NCI-H1048 (cell line): ENCODE measurements at regions not wholly inside any gene's neighbourhood (a gene's known extent, or its start where the extent isn't known, plus 50 kb on each side); places are given as distances from the start of the nearest gene placed in this dataset.

Experiments used
- DNase-seq: peaks from one replicate; lab custom pipeline; 2025; lab: John Stamatoyannopoulos, UW

DNA sequence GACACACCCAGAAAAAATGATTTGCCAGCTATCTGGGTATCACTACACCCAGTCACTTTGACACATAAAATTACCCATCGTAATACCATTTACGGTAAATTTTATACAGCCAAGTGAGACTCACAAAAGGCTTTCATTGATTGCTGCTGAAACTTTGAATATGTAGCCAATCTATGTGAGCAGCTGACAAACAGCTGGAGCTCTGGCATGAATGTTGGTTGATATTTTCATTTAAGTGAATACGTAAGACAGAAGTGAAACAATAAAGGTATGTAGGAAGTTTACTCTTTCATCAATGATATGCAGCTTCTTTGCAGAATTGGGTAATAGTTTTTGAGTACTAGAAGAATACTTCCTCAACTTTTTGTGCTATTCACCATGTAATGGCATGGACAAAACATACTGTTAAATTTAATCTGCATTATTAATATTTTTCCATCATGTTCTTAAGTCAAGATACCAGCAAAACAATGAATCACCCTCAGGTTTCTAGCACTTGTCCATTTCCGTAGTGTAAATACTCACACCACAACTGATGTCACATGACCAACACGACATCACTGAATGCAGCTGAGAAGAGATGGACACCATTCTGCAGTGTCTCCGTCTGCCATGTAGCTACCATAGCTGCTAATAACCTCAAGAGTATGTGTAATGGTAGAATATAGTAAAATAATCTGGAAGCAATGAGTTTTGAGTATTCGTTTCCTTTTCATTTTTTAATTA lies 205.9 kb upstream of the HES1 start:
- no peak for DNase-seq

DNA sequence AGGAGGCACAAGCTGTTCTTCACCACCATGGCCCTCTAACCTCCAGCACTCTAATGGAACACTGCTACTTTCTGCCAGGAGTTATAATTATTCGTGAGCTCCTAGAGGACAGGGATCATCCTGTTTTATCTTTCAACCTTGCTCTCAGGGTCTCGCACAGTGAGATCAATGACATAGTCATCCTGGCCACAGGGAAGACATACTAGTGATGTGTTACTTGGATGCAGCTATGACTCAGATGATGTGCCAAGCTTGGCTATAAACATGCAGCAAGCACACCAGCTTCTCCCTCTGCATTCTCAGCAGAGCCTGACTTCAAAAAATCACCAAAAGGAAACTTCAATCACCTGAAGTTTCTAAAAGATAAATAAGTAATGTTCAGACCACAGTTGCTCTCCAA lies 203.8 kb upstream of the HES1 start:
- DNase-seq = no peak

DNA sequence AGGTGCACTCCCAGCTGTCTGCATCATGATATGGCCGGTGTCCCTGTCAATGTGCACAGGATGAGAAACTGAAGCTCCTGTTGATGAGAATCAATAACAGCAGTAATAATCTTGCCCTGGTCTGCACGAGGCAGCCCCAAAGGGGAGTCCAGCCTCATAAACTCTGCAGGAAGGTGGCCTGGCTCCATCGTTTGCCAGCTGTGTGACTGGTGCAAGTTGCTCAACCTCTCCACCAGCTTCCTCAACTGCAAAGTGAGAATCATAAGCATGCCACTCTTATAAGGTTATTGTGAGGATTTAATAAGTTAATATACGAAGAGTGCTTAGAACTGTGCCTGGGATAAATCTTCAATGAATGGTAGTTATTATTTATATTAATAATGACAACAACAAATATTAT lies 203.4 kb upstream of the HES1 start:
- no peak for DNase-seq

DNA sequence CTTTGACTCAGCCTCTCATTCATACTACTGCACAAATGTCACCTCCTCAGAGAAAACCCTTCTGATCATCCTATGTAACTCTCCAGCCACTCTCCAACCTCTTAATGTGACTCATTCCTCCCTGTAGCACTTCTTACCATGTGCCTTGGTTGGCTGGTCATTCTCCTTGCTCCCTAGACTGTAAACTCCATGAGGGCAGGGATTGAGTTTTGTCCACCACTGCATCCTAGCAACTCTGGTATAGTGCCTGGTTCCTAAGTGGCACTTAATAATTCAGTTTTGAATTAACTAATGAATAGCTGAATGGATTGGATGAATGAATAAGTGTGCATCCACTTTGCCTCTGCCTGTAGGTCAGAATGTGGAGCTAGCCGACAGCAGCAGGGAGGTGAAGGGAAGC lies 202.5 kb upstream of the HES1 start:
- no peak for DNase-seq

DNA sequence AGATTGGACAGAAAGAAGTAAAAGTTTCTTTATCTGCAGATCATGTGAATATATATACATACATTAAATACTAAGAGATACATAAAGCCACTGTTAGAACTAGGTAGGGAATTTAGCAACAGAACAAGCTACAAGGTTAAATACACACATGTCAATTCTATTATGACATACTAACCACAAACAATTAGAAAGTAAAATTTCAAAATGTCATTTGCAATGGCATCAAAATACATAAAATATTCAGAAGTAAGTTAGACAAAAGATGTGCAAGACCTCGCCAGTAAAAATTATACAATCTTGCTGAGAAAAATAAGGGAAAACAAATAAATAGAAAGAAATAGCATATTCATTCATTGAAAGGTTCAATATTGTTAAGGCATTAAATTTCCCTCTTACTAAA lies 200.0 kb upstream of the HES1 start:
- no peak for DNase-seq

DNA sequence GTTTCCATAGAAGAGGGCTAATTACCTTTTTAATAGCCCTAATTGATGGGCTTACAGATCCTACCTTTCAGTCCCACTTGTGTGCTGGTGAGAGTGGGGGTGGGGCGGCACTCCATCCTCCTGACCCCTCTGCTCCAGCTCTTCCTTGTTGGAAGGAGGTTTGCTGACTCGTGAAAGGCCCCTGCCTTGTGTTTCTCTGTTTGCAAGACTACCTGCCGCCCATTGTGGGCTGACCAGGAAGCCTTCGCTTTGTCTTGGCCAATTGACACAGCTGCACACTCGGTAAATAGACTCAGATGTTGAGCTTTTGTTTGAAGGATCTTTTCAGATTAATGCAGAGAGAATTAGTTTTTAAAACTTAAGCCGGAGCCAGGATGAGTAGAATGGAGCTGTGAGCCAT lies 197.3 kb upstream of the HES1 start:
- DNase-seq = no peak

DNA sequence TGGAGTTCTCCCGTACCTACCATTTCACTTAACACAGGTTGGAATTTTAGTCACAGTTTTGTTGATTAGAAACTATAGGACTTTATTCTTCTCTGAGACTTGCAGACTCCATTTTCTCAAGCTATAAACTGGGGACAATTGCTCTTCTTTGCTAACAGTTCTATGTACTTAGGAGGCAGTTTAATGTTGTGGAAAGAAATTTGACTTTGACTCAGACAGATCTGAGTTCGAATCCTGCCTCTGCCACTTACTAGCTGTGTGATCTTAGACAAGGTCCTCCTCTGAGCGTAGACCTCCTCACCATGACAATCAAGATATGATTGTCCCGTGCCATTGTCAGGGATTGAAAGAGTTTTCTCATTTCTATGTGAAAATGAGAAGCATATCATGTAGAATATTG lies 196.4 kb upstream of the HES1 start:
- no peak for DNase-seq

DNA sequence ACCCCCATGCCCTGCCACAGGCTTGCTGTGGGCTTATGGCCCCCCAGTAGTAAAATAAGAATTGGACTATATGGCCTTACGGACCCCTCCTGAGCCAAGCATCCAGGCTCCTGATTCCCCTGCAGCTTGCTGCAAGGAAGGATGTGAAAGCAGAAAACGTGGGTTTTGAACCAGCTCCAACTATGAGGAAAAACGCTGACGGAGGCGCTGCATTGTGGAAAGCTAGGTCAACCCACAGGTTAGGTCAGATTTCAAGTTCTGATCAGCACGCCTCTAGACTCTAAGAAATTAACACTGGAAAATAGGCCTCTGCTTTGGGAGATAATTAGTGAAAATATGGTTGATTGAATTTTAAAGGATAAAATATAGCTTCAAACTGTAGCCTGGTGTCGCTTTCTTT lies 195.4 kb upstream of the HES1 start:
- DNase-seq = no peak

DNA sequence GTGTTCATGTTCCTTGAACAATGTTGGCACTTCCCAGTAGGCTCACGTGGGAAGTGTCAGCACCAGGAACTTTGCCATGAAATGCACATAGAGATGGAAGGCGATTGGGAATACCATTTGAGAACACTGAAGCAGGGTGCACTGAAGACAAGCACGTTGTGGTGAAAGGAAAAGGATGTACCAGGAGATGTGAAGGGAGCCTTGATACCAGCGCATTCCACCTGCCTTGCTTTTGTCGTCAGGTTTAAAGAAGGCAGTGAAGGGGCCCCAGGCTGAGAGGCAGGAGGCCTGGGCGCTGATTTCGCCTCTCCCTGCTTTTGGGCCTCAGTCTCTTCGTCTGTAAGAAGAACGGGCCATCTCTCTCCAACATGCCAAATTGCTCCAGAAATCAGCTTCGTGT lies 194.5 kb upstream of the HES1 start:
- no peak for DNase-seq

DNA sequence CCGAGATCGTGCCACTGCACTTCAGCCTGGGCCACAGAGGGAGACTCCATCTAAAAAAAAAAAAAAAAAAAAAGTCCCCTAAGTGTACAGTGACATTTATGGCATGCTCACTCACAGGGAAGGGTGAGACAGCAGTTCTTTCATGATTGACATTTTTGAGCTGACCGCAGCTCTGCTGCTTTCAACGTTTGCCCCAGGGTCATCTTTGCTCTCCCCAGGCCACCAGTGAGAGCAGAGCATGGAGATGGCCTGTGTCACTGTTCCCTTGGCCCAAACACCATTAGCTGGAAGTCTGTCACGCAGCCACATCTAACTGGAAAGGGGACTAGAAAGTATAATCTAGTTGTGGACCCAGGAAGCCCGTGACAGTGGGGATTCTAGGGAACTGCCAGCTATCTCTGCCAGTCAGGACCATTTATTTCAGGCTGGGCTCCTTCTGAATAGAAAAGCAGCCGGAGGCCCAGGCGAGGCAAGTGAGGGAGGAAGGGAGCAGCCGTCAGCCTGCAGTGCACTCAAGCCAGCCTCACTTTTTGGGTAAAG lies 193.4 kb upstream of the HES1 start:
- no peak for DNase-seq

DNA sequence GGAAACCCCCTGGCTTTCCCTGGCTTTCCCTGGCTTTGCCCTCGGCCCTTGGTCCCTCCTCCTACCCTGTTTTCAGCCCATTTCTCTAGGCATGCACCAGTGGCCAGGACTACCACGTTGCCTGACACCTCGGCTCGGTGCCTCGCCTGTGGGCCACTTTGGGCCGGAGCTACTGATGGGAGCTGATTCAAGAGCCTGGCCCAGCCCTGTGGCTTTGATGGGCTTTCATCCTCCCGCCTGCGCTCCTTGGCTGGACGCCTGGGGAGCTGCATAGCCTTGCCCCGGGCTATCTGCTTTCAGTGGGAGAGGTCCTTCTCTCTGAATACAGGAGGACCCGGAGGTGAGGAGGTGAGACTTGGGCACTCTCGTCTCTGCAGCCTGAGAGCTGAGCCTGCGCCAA lies 192.7 kb upstream of the HES1 start:
- DNase-seq = no peak

DNA sequence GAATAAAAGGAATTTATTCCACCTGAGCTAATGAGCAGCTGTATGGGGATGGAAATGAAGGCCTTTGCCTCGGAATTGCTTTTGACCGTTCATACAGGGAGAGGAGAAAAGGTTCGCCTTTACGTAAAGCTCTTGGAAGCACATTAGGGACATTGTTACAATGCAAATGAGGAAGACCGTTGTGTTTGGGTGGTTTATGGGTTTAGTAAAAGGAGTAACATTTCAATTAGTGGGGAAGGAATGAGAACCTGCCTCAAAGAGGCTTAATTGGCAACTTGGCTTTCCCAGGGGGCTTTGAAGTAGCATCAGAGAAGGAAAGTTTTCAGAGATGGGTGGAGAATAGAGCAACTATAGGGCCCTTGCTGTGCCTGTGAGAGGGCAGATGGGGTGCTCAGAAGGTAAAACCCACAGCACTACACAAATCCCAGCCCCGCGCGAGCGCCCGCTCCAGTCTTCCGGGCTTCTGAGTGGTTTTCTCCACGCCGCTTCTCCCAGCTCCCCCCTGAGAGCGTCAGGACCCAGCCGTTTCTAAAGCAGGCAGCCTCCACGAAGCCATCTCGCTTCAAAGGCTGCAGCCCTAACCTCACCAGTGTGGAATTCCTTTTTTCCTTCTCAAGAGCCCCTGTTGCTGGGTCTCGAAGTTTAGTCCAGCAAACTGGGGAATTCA lies 192.0 kb upstream of the HES1 start:
- DNase-seq = no peak

DNA sequence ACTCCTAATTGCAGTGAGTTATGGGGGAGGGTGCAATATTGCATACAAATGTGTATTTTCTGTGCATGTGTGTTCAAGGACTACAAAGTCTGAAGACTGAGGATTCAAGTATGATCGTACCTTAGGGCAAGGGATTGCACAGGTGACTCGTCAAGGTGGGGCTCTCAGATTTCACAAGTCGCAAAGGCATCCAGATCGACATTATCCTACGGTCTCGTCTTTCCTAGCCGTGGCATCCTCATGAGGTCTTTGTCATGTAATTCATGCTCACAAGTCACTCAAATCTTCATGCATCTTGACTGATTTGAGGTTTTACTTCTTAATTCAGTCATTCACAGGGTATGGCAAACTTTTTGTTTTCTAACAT lies 191.4 kb upstream of the HES1 start:
- no peak for DNase-seq

DNA sequence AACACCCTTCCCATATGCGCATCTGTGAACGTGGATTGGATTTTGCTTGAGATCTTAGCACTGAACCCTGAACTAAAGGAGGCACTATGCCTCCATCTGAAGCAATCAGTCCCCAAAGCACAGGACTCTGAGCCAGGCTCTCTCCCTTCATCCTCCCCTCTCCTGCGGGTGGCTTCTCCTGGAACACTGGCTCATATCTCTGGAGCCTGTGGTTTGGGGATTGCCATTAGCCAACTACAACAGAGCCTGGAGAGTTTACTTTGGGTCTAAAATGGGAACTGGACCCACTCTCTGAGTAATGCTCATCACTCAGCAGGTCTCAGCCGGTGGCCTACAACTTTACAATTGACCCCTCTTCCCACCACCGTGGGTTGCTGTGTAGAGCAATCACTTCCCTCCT lies 190.8 kb upstream of the HES1 start:
- no peak for DNase-seq

DNA sequence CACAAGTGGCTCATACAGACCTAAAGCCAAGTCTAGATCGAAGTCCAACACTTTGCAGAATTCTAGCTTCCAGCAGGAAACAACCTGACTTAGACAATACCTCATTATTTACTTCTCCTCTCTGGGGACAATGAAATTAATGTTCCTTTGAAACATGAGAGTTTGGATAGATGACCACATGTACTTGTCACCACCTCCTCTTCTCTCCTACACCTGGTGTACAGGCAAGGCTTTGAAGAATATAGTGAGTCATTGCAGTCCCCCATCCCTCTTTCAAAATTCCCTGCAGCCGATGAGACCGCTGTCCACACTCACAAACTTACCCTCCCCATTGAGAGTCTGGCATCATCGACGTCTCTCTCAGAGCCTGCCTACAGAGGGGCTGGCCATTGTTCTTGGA lies 189.0 kb upstream of the HES1 start:
- no peak for DNase-seq

DNA sequence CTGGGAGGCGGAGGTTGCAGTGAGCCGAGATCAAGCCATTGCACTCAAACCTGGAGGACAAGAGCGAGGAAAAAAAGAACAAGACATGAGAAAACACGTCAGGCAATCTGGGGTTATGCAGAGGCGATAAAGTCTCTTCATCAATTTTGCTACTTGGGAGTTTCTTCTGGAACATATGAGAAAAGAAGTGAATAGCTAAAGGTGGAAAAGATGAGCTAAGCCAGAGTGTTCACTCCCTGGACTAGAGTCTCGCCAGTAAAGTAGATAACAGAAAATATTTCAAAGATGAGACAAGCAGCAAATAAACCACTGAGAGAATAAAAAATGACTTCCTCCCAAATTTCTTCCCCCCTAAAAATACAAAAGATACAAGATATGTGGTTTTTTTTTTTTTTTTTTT lies 188.4 kb upstream of the HES1 start:
- DNase-seq = no peak

DNA sequence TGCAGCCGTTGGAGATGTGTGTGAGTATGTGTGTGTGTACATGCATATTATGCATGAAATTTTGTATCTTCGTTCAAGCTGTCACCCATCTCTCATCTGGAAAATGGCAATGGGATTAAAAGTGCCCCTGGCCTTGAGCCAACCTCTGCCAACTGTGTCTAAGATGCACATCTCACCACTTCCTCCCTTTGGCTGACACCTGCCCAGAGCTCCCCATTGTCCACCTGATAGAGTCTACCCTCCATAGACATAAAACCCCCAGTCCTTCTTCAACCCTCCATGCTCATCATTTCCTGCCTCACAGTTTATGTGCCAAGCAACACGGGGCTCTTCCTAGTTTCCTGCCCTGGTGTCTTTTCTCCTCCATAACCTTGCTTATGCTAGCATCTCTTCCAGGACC lies 187.5 kb upstream of the HES1 start:
- no peak for DNase-seq

DNA sequence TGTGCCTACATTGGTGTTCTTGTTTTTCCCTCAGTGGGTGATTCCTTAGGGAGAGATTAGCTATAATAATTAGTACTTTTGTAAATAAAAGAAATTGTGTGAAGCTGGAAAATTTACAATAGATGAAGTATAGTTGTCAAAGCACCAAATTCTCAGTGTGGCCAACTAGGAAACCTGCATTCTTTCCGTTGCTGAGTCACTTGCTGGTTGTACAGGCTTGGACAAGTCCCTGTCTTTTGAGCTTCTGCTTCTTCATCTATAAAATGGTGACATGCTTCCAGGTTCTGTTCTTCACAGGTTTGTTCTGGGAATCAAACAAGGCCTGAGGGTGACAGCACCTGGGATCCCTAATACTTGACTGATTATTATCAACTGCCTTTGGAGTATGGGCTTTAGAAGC lies 184.1 kb upstream of the HES1 start:
- DNase-seq = no peak

DNA sequence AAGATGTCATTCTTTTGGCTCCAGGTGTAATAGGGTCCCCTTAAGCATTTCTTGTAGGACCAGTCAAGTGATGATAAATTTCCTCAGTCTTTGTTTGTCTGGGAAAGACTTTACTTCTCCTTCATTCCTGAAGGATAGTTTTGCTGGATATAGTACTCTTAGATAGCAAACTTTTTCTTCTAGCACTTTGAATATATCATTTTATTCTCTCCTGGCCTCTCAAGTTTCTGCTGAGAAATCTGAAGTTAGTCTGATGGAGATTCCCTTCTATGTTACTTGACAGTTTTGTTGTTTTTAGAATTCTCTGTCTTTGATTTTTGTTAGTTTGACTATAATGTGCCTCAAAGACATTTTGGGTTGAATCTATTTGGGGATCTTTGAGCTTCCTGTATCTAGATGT lies 181.2 kb upstream of the HES1 start:
- DNase-seq = no peak

DNA sequence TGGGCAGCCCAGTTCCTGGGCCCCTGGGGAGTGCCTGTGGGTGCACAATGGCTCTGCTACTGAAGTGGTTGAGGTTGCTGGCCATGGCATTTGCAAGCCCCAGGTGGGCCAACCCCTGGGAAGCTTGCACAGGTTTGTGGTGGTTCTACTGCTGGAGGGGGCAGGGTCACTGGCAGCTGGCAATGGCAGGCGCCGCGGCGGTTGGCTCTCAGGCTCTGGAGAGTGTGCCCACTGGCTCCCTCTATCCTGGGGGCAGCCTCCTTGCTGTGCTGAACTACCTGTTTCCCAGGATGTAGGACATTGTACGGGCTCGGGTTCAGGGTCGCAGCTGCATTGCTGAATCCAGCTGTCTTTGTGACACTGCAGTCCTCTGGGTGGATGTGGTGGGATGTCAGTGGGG lies 180.2 kb upstream of the HES1 start:
- no peak for DNase-seq

DNA sequence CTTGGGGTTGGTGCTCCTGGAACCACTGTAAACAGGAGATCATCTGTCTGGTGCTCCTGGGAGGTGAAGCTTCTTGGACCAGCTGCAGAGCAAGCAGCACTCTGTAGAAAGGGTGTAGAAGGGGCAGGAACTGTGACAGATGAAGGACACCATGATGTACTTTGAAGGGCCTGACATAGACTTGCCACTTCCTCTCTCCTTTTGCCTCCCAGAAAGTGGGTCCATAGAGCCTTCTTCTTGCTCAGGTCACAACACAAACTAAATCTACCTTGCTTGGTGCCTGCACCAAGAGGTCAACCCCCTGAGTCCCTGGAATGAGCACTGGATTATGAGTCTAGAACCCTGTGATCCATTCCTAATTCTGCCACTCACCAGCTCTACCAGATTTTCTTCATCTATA lies 176.1 kb upstream of the HES1 start:
- DNase-seq = no peak

DNA sequence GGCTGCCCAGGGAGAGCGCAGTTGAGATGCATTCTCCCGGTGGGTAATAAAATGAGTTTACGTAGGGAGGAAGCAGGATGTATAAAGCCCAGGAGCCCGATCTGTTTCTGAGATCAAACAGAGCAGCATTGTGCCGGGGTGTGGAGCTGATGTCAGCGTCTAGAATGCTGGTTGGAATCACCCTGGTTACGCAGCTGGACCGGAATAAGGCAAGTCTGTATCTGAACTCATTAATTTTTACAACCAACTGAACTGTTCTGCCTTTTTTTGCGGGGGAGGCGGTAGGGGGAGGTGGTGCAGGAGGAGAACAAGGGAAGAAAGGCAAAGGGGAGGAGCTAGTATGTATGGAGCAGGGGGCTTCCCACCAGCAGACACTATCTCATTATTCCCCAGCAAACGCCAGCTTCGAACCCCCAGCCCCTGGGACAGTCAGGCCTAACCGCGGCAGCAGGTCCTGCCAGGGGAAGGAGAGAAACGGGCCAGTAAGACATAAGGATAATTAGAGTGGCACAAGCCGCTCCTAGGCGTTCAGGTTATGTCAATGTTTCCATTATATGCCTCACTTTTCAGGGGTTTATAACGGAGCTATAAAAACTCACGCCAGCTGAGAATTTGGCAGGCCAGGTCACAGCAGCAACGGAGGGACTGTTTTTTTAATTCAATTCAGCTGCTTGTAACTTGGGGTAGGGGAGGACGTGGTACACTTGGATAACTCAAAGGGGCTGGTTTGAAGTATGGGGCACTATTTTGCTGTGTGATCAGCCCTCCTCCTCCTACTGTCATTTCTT lies 175.3 kb upstream of the HES1 start:
- no peak for DNase-seq

DNA sequence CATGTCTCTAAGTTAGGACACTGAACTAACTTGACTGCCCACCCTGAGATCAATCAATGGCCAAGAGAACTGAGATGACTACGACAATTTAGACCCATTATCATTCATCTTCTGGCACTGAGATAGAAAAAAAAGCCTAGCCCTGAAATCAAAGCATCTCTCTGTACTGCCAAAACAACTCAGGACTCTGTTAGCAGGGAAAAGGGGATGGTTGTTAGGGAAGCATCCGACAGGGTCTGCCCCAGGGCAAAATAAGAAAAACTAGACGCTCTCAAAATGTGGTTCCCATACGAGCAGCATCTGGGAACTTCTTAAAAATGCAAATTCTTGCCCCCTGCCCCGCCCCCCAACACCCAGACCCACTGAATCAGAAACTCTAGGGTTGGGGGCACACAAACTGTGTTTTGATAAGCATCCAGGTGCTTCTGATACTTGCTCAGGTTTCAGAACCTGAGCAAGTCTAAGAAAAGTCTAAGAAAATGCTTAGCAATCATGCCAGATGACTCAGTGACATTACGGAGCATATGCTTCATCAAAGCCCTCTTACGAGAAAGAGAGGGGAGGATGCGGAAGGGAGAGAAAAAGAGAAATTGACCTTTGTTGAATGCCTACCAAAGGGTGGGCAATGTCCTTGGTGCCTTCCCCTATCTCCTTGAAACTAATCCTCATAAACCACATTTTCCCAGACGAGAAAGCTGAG lies 172.8 kb upstream of the HES1 start:
- no peak for DNase-seq
